Stimulated activated CD4-positive, alpha-beta T cell treated with anti-CD3 and anti-CD28 coated beads, Interleukin-1b, Interleukin-23, amount 100 ng/mL, for 4 hours (primary cell): ENCODE measurements at regions not wholly inside any gene's neighbourhood (a gene's known extent, or its start where the extent isn't known, plus 50 kb on each side); places are given as distances from the start of the nearest gene placed in this dataset.
"Not testable (repeated sequence)": the region's sequence is repeated elsewhere in the genome, so short reads cannot be mapped to it uniquely, and the experiment has no call there.

Source experiments
- DNase-seq, 2 donors: peaks; one replicate each; pipeline ENCODE4 v3.0.0-alpha.2; 2020; ENCODE audit warnings: low read depth in 2 of 2

DNA sequence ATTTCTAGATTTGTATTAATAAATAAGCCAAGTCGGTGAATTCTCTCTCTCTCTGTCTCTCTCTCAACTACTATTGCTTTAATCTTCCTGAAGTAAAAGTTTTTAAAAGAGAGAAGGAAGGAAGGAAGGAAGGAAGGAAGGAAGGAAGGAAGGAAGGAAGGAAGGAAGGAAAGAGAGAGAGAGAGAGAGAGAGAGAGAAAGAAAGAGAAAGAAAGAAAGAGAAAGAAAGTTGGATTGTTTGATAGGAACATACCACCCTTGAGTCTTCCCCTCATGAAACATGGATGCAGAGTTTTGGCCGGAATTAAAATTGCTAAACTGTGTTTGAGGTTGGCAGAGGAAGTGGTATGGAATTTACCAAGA, 159.9 kb upstream of the NR2F2 start:
- not testable (repeated sequence) for DNase-seq

DNA sequence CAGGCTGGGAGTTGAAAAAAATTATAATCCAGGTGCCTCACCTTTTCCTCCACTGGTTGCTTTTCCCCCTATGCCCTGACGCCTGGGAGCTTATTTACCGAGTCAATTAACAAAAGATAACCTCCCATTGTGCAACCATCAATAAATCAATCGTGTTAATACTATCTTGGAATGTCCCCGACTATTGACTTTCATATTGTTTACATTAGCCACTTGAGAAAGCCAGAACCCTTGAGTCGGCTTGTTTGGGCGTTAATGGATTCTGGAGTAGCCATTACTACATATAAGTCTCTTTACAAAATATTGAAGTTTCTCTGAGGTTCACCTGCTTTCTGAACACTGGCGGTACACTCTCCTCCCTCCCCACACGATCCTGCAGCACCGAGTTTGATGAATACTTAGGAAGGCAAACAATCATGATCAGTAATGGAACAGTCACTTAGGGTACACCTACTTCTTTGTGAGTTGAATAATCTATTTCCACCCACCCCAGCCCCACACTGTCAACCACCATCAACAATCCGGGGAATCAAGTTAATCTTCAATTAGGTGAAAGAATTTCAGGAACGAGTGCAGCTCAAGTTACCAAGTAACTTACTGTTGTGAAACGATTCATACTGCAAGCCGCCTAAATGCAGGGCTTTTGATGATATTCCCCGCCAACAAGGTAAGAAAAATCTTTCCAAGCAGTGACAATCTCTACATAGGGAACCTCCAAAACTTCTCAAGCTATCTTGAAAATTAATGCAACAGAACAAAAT, 159.3 kb upstream of the NR2F2 start:
- DNase-seq, result no peak

GRCh38 chr15:96171853-96172296, 158.6 kb upstream of the NR2F2 start:
- DNase-seq, result no peak

- no peak for DNase-seq
These were observed 158.1 kb upstream of the NR2F2 start for GRCh38 chr15:96172417-96172816.

DNA sequence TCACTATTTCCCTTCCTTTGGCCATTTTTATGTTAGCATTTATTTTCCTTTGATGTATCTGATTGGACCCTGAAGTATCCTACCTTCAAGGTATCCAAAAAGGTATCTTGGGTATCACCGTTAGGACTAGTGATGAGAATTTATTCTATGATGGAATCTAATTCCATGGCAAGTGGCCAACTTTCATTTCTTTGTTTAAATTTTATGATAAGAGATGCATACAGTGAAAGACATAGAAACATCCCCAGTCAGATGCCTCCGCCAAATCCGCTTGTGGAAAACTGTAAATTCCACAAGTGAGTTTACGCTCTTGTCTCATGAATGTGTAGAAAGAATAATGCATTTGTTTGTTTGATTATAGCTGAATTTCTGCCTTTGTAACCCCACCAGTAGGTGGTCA, 153.7 kb upstream of the NR2F2 start:
- DNase-seq, result no peak

- DNase-seq, result no peak
These were observed 153.2 kb upstream of the NR2F2 start for GRCh38 chr15:96177279-96177678.

DNA sequence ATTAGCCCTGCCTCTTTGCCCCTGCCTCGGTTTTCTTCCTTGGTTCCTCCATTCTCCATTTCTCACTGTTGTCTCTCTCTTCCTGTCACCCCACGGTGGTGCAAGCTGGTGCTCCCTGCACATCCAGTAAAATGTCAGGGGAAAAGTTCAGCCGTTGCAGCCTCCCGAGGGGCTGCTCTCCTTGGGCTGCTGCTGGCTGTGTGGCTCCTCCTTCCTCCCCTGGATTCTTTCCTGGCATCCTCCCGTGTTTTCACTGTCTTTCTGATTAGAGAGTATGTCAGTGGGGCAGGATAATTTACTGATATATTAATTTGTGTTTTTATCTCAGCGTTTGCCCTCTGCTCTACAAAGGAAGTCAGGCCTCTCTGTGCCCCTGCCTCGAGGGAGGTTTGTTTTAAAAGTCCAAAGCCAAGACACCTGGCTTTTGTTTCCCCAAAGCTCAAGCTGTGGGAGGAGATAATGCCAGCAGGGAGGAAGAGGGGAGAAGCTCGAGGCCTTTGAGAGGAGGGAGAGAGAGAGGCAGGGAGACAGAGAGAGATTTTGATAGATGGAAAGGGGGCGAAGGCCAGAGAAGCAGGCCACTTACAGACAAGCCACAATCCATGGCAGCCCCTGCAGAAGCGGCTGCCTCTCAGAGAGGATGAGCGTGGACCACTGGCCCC, 150.3 kb upstream of the NR2F2 start:
- DNase-seq, result no peak

GRCh38 chr15:96181217-96181616, 149.3 kb upstream of the NR2F2 start:
- no peak for DNase-seq

DNA sequence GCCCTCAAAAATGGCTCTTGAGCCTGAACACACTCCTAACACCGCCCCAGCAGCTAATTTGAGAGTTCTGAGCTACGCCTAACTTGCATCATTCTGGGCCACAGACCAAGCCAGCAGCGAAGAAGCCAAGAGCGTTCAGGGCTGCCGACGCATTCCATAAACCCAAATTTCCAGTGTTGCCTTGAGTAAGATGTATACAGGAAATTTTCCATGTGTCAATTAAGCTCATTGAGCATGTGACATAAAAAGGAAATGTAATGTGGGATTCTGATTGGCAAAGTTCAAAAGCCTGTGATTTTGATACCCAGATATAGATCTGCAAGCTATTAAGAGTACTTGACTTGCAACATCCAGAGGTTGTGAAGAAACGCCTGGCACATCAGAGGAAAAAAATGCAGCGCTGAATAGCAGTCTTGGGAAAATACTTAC, 148.6 kb upstream of the NR2F2 start:
- DNase-seq, result no peak

DNA sequence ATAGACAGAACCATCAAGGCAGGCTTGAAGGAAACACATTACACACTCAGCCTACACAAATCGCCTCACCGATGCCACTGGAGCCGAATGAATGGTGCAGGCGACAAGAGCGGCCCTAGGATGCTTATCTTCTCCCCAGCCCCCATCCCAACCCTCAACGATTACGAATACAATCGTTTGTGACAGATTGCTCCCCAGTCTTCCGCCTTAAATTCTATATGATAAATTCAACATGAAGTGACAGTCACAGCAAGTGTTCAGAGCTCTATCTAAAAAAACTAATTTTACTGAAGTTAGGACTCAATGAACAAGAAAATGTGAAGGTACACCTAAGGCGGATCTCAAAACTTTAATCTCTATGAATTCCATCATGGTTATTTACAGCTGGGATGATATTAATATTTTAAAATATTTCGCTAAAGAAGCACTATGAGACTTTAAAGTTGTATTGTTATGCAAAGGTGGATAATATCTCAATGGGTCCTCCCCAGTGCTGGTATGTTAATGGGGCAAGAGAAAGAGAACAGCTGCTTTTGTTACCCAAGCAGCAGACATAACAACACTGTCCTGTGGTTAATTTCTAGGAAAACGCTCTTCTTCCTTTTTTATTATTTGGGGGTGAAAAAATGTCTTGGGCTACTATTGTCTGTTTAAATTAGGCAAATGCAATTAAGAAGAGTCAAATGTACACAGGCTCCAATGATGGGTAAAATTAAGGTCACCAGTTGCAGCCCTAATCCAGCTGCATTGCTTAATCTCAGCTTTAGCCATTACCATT, 147.6 kb upstream of the NR2F2 start:
- DNase-seq, result no peak

DNA sequence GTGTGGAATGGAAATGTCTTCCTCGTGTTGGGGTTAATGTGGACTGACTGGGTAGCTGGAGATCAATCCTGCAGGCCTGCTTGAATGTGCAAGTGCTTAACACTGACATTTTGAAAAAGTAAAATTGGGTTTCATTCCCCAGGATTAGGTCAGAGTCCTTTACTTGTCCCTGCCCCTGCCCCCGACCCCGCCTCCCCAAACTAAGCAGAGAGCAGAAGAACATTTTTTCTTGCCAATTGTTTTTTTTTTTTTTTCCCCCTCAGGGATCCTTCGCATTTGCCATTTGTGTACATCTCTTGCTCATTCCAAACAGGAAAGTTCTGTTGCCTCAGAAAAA, 147.0 kb upstream of the NR2F2 start:
- no peak for DNase-seq

DNA sequence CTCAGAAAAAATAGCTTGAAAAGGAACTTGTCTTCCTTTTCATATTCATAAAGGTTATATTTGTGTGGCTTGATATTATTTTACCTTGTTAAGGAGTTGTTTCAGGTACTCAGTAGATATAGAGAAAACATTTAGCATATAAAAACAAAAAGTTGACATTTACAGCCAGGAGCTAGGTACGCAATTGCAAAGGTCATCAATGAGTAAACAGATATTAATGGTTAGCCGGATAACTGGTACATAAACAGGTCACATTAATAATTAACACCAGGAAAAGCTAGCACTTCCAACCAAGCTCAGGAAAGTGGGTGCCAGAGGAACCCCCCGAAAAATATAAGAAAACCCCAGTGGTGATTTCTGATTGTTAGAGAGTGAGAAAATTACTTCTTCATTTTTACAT, 146.6 kb upstream of the NR2F2 start:
- DNase-seq, result no peak

- no peak for DNase-seq
These were observed 146.2 kb upstream of the NR2F2 start for GRCh38 chr15:96184297-96184696.

DNA sequence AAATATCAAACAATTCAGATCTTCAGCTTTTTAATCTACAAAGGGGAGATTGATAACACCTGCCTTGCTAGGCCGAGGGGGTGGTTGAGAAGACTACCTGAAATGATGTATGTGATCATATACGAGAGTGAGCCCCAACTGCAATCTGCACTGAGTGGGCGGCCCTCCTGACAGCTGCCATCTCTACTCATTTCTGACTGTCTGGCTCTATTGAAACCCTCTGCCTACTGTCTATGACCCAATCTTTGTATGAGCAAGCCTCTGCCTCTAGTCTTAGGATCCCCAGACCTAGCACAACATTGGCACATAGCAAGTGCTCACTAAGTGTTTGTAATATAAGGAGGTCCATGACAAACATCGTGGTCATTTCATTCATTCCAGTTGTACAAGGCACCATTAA, 144.4 kb upstream of the NR2F2 start:
- no peak for DNase-seq

DNA sequence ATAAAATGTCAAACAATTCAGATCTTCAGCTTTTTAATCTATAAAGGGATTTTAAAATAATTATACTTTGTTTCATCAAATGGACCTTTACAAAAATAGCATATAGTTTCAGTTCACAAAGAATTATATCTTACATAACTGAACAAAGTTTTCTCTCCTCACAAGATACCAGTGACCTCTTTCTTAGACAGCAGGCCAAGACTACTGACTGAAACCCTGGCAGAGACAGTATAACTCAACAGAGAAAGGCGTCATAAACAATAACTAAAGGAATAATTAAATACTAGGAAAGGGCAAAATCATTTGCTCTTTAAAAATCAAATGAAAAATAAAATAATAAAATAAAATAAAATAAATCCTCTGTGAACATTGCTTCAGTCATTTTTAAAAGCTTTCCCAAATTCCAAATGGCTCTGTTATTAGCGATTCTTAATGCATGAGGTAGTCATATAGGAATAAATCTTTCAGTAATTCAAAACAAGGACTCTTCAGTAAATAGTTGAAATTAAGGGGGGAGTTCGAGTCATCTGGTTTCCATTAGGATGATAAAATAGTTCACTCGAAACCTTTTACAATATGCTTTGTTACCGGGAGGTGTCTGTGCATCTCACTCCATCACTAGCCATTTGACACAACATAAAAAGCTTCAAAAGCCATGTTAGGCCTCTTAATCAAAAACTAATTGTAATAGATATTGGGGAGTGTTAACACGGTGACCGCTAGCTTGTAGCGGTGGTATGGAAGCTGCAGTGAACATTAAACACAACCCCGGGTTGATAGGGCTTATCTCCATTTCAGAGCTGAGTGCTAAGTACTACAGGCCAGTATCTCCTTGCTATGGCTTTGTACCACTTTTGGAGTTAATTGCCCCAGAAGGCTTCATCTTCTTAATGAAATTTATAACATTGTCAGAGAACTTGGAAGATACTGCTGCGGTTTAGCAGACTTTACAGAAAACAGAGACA, 142.9 kb upstream of the NR2F2 start:
- DNase-seq, result no peak

GRCh38 chr15:96197721-96198120, 132.8 kb upstream of the NR2F2 start:
- DNase-seq, result no peak

DNA sequence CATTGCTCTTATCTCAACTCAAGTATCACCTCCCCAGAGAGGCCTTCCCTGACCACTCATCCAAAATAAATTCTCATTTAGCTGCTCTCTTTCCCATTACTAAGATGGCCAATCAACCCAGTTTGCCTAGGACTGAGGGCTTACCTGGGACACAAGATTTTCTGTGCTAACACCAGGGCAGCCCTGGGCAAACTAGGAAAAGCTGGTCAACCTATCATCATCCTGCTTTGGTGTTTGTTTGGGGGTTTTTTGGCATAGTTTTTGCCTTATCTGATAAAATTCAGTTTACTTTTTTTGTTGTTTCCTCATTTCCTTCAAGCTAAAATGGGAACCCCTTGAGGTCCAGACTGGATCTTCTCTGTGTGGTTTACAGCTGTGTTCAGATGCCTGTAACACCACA, 131.4 kb upstream of the NR2F2 start:
- DNase-seq, result no peak

DNA sequence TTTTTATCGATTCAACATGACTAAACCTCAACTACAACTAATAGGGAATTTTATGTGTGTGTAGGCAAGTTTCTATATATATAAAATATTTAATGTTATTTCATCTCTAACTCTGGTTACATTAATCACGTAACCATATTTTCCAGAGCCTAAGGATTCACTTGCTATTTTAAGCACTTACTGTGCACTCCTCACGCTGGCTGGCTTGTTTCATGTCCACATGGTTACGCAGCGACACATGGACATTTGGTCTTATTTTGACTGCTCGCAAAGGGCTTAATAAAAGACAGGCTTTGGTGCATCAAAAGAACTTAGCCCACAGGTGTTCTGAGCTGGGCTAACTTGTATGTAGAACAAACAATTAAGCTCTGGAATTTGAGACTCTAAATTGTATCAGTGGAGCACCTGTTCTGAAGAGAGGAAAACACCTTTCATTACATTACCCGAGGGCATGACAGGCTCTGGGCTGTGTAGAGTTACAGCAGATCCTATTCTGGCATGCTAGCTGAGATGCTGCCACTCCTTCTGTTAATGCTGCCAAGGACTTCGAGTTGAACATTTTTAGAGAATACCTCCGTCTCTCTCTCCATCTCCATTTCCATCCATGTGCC, 130.0 kb upstream of the NR2F2 start:
- no peak for DNase-seq

DNA sequence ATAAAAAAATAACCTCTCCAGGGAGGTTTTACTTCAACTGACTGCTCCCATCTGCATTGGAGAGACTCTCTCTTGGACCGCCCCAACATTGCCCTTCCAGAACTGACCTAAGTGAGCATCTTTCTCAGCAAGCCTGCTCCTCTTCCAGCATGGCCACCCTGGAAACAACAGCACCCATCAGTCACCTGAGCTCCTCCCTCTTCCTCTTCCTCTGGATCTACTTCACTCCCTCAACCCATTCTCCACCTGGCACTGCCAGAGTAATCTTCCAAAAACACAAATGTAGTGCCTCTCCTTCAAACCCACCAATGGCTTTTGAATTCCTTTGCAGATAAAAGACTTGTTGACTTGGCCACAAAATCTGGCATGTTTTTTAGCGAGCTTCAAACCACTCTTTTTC, 128.8 kb upstream of the NR2F2 start:
- no peak for DNase-seq

- not testable (repeated sequence) for DNase-seq
These were observed 124.9 kb upstream of the NR2F2 start for GRCh38 chr15:96205588-96205987.

GRCh38 chr15:96207377-96208006, 123.0 kb upstream of the NR2F2 start:
- DNase-seq, result no peak
